ENCODE measurements at regions not wholly inside any gene's neighbourhood (a gene's known extent, or its start where the extent isn't known, plus 50 kb on each side); places are given as distances from the start of the nearest gene placed in this dataset.

DNA sequence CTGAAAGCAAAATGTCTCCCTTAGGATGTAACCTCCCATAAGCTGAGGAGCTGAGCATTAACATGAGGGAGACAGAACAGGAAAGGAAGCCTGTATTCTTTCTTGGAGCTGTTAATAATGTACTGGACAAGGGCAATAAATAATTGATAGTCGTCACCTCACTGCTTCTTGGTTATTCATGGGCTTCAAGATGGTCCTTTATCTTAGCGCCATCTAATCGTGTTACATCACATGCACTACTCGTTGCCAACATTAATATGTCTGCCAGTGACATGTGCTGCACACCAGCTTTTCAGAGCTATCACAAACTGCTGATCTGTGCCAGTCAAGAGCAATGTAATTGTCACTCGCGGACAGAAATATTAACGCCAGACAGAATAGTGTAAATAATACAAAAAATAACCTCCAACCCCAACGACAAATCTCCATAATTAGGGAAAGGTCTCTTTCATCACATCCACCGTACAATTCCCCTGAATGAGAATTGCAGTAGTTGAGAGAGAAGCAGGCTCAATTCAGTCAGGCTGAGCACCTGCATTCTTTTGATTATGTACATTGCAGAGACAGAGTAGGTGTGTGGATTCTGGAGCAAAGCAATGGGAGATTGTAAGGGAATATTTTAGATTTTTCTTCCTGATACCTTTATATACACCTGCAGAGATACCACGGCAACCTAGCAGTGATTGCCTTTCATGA lies 267.1 kb downstream of the SPATA31D1 start:
- Histone ChIP-seq H3K79me1 (ENCODE audit: low read length) (no peaks in the 10 kb centered on the region), H3K9me3 (ENCODE audit: insufficient read depth, low read depth, low read length) (no peaks in the 10 kb centered on the region), H4K8ac (ENCODE audit: low read depth, low read length) (no peak overlapping the region), H3K9ac (ENCODE audit: low read length) (no peak overlapping the region), H3K4me2 (ENCODE audit: low read length) (no peak overlapping the region), H2BK120ac (ENCODE audit: insufficient read depth, low read length, poor library complexity) (no peak overlapping the region), H3K79me2 (ENCODE audit: control insufficient read depth, insufficient read depth, low read length, poor library complexity) (no peaks in the 10 kb centered on the region), H4K12ac (ENCODE audit: low read depth, low read length) (no peak overlapping the region), H3K27ac (ENCODE audit: low read depth, low read length) (no peak overlapping the region), H3K18ac (ENCODE audit: low read length) (no peak overlapping the region), H2AFZ (ENCODE audit: insufficient read depth, low read length, poor library complexity) (no peak overlapping the region), H3K27me3 (ENCODE audit: insufficient read depth, low read length) (no peaks in the 10 kb centered on the region), H2BK5ac (ENCODE audit: low read depth, low read length, poor library complexity) (no peak overlapping the region), H2BK12ac (ENCODE audit: low read length) (no peak overlapping the region), H2AK5ac (ENCODE audit: low read length) (no peak overlapping the region), H4K91ac (ENCODE audit: low read depth, low read length) (no peak overlapping the region), H3K4me1 (ENCODE audit: control insufficient read depth in 1 of 2, insufficient read depth in 2 of 2, low read length in 2 of 2) (no peaks in the 10 kb centered on the region), H3K36me3 (ENCODE audit: control insufficient read depth in 1 of 2, insufficient read depth in 2 of 2, low read length in 2 of 2) (no peaks in the 10 kb centered on the region), H3K23ac (ENCODE audit: low read length) (no peak overlapping the region), H3K4ac (ENCODE audit: low read depth, low read length) (no peak overlapping the region), H3K14ac (ENCODE audit: low read length) (no peak overlapping the region), H3K4me3 (ENCODE audit: low read depth, low read length) (no peak overlapping the region)
- WGBS (ENCODE audit: extremely low coverage, insufficient coverage, insufficient read length): no CpG with 5 or more reads among the region's 10 CpGs
- peak in 1 of 2 donors; percentile 2 for DNase-seq

DNA sequence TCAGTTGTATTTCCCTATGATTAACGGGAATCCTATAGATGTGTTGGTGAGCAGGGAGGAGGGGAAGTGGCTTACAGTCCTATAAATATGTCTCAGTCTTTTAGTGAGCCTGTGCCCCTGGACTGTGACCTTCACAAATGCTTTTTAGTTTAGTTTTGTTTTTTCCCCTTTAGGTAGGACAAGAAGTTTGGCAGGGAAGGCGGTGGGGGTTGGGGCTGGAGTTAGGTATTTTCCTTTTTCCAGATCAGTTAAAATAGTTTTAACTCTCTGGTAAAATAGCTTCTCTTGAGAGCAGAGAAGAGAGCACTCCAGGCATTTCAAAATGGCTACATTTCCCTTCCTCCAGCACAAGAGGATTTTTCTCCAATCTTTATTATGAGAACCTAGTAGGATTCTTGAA lies 272.1 kb downstream of the SPATA31D1 start:
- Histone ChIP-seq H3K27me3 (ENCODE audit: insufficient read depth, low read length) (no peaks in the 10 kb centered on the region), H3K4me2 (ENCODE audit: low read length) (no peak overlapping the region), H4K91ac (ENCODE audit: low read depth, low read length) (no peak overlapping the region), H3K79me2 (ENCODE audit: control insufficient read depth, insufficient read depth, low read length, poor library complexity) (no peaks in the 10 kb centered on the region), H3K4me1 (ENCODE audit: control insufficient read depth in 1 of 2, insufficient read depth in 2 of 2, low read length in 2 of 2) (no peaks in the 10 kb centered on the region), H3K79me1 (ENCODE audit: low read length) (no peaks in the 10 kb centered on the region), H3K9ac (ENCODE audit: low read length) (no peak overlapping the region), H3K4me3 (ENCODE audit: low read depth, low read length) (no peak overlapping the region), H3K27ac (ENCODE audit: low read depth, low read length) (no peak overlapping the region), H2AK5ac (ENCODE audit: low read length) (no peak overlapping the region), H4K8ac (ENCODE audit: low read depth, low read length) (no peak overlapping the region), H3K18ac (ENCODE audit: low read length) (no peak overlapping the region), H3K9me3 (ENCODE audit: insufficient read depth, low read depth, low read length) (no peaks in the 10 kb centered on the region), H4K12ac (ENCODE audit: low read depth, low read length) (no peak overlapping the region), H3K23ac (ENCODE audit: low read length) (no peak overlapping the region), H3K4ac (ENCODE audit: low read depth, low read length) (no peak overlapping the region), H2BK12ac (ENCODE audit: low read length) (no peak overlapping the region), H2BK120ac (ENCODE audit: insufficient read depth, low read length, poor library complexity) (no peak overlapping the region), H2BK5ac (ENCODE audit: low read depth, low read length, poor library complexity) (no peak overlapping the region), H3K36me3 (ENCODE audit: control insufficient read depth in 1 of 2, insufficient read depth in 2 of 2, low read length in 2 of 2) (no peaks in the 10 kb centered on the region), H3K14ac (ENCODE audit: low read length) (no peak overlapping the region), H2AFZ (ENCODE audit: insufficient read depth, low read length, poor library complexity) (no peak overlapping the region)
- no peak for DNase-seq
- no CpG with 5 or more reads among the region's 2 CpGs for WGBS (ENCODE audit: extremely low coverage, insufficient coverage, insufficient read length)

GRCh38 chr9:82263619-82264018 lies 275.0 kb downstream of the SPATA31D1 start:
- H3K79me1 ChIP-seq (ENCODE audit: low read length): no peaks in the 10 kb centered on the region
- WGBS (ENCODE audit: extremely low coverage, insufficient coverage, insufficient read length): no CpG with 5 or more reads among the region's 1 CpG

GRCh38 chr9:82271106-82271561 lies 282.6 kb downstream of the SPATA31D1 start:
- H3K4me3 ChIP-seq (ENCODE audit: low read depth, low read length): no peak overlapping the region
- DNase-seq: peak in 1 of 2 donors; percentile 17
- H3K27me3 ChIP-seq (ENCODE audit: insufficient read depth, low read length): no peaks in the 10 kb centered on the region
- H2BK12ac ChIP-seq (ENCODE audit: low read length): no peak overlapping the region
- H3K27ac ChIP-seq (ENCODE audit: low read depth, low read length): no peak overlapping the region
- no peak overlapping the region for H2BK5ac ChIP-seq (ENCODE audit: low read depth, low read length, poor library complexity)
- no peak overlapping the region for H3K14ac ChIP-seq (ENCODE audit: low read length)
- H3K9ac ChIP-seq (ENCODE audit: low read length): no peak overlapping the region
- no peaks in the 10 kb centered on the region for H3K36me3 ChIP-seq (ENCODE audit: control insufficient read depth in 1 of 2, insufficient read depth in 2 of 2, low read length in 2 of 2)
- no peak overlapping the region for H2AK5ac ChIP-seq (ENCODE audit: low read length)
- H4K8ac ChIP-seq (ENCODE audit: low read depth, low read length): no peak overlapping the region
- no peak overlapping the region for H3K18ac ChIP-seq (ENCODE audit: low read length)
- no peaks in the 10 kb centered on the region for H3K9me3 ChIP-seq (ENCODE audit: insufficient read depth, low read depth, low read length)
- H3K79me2 ChIP-seq (ENCODE audit: control insufficient read depth, insufficient read depth, low read length, poor library complexity): no peaks in the 10 kb centered on the region
- no peak overlapping the region for H3K4me2 ChIP-seq (ENCODE audit: low read length)
- H4K91ac ChIP-seq (ENCODE audit: low read depth, low read length): no peak overlapping the region
- H2BK120ac ChIP-seq (ENCODE audit: insufficient read depth, low read length, poor library complexity): no peak overlapping the region
- H3K23ac ChIP-seq (ENCODE audit: low read length): no peak overlapping the region
- WGBS (ENCODE audit: extremely low coverage, insufficient coverage, insufficient read length): no CpG with 5 or more reads among the region's 1 CpG
- H3K4me1 ChIP-seq (ENCODE audit: control insufficient read depth in 1 of 2, insufficient read depth in 2 of 2, low read length in 2 of 2): no peaks in the 10 kb centered on the region
- H3K79me1 ChIP-seq (ENCODE audit: low read length): no peaks in the 10 kb centered on the region
- H2AFZ ChIP-seq (ENCODE audit: insufficient read depth, low read length, poor library complexity): no peak overlapping the region
- no peak overlapping the region for H3K4ac ChIP-seq (ENCODE audit: low read depth, low read length)
- no peak overlapping the region for H4K12ac ChIP-seq (ENCODE audit: low read depth, low read length)

More at GRCh38 chr9:82263619-82264018, 275.0 kb downstream of the SPATA31D1 start:
- H4K12ac ChIP-seq (ENCODE audit: low read depth, low read length): no peak overlapping the region
- no peaks in the 10 kb centered on the region for H3K27me3 ChIP-seq (ENCODE audit: insufficient read depth, low read length)
- H2BK120ac ChIP-seq (ENCODE audit: insufficient read depth, low read length, poor library complexity): no peak overlapping the region
- H3K79me2 ChIP-seq (ENCODE audit: control insufficient read depth, insufficient read depth, low read length, poor library complexity): no peaks in the 10 kb centered on the region
- H2BK5ac ChIP-seq (ENCODE audit: low read depth, low read length, poor library complexity): no peak overlapping the region
- H3K18ac ChIP-seq (ENCODE audit: low read length): no peak overlapping the region
- no peak overlapping the region for H4K91ac ChIP-seq (ENCODE audit: low read depth, low read length)
- H3K36me3 ChIP-seq (ENCODE audit: control insufficient read depth in 1 of 2, insufficient read depth in 2 of 2, low read length in 2 of 2): no peaks in the 10 kb centered on the region
- DNase-seq: no peak
- no peak overlapping the region for H3K23ac ChIP-seq (ENCODE audit: low read length)
- H3K4ac ChIP-seq (ENCODE audit: low read depth, low read length): no peak overlapping the region
- no peak overlapping the region for H3K27ac ChIP-seq (ENCODE audit: low read depth, low read length)
- H2BK12ac ChIP-seq (ENCODE audit: low read length): no peak overlapping the region
- no peaks in the 10 kb centered on the region for H3K4me1 ChIP-seq (ENCODE audit: control insufficient read depth in 1 of 2, insufficient read depth in 2 of 2, low read length in 2 of 2)
- no peak overlapping the region for H3K4me2 ChIP-seq (ENCODE audit: low read length)
- H4K8ac ChIP-seq (ENCODE audit: low read depth, low read length): no peak overlapping the region
- H3K9me3 ChIP-seq (ENCODE audit: insufficient read depth, low read depth, low read length): no peaks in the 10 kb centered on the region
- no peak overlapping the region for H3K14ac ChIP-seq (ENCODE audit: low read length)
- H3K4me3 ChIP-seq (ENCODE audit: low read depth, low read length): no peak overlapping the region
- H3K9ac ChIP-seq (ENCODE audit: low read length): no peak overlapping the region
- H2AFZ ChIP-seq (ENCODE audit: insufficient read depth, low read length, poor library complexity): no peak overlapping the region
- H2AK5ac ChIP-seq (ENCODE audit: low read length): no peak overlapping the region

Measured in trophoblast cell (in vitro differentiated cells and primary cell).